SK-N-SH (cell line): ENCODE measurements at regions not wholly inside any gene's neighbourhood (a gene's known extent, or its start where the extent isn't known, plus 50 kb on each side); places are given as distances from the start of the nearest gene placed in this dataset.

ENCODE experiments used
- CTCF ChIA-PET: fragments of 300-600, 350-600 bp; formaldehyde crosslinking; extraction: SDS; loops from one replicate; lab custom pipeline; 2021; lab: Yijun Ruan, JAX
- POLR2A ChIA-PET: fragments of 350-600 bp; sonication (Branson Sonifier 250); formaldehyde crosslinking; extraction: SDS; loops from one replicate; lab custom pipeline; 2020; ENCODE audit warnings: antibody characterized with exemption, inconsistent platforms; lab: Yijun Ruan, JAX
- DNase-seq: peaks from one replicate; pipeline ENCODE4 v3.0.0; 2012
- H2AFZ ChIP-seq: fragments of 200-600 bp; sonication (generic); 2 replicates; pipeline ENCODE4 v1.8.1; 2016; ENCODE audit warnings: antibody characterized with exemption, mild to moderate bottlenecking, low read depth
- H3F3A ChIP-seq: fragments of 200-600 bp; sonication (generic); replicated peaks from 2 replicates; pipeline ENCODE3; 2016; ENCODE audit warnings: antibody characterized with exemption, mild to moderate bottlenecking; ENCODE audit not compliant: insufficient read depth
- H3K27ac ChIP-seq, 2 experiments: fragments of 200-500 bp in 1 of 2; fragments of 200-600 bp in 1 of 2; sonication (Bioruptor generic) in 1 of 2; sonication (generic), shearing (Covaris generic) in 1 of 2; 2 replicates each; pipeline versions ENCODE4 v1.5.1 to v1.6.1; 2014 to 2016; ENCODE audit warnings: low read depth in 2 of 2, inconsistent platforms in 1 of 2, low read length in 1 of 2, mild to moderate bottlenecking in 1 of 2, mixed read lengths in 1 of 2
- H3K27me3 ChIP-seq: fragments of 200-600 bp; sonication (generic), shearing (Covaris generic); 2 replicates; pipeline ENCODE4 v1.6.1; 2016; ENCODE audit warnings: mixed run types; ENCODE audit not compliant: insufficient read depth
- H3K36me3 ChIP-seq, 2 experiments: fragments of 200-500 bp in 1 of 2; fragments of 200-600 bp in 1 of 2; sonication (Bioruptor generic) in 1 of 2; sonication (generic) in 1 of 2; replicated peaks in 1 of 2; 2 replicates each; pipeline versions ENCODE3 to v1.5.1; 2014 to 2016; ENCODE audit warnings: low read length in 1 of 2, mild to moderate bottlenecking in 1 of 2; ENCODE audit not compliant: insufficient read depth in 2 of 2, control insufficient read depth in 1 of 2
- H3K4me1 ChIP-seq, 2 experiments: fragments of 200-500 bp in 1 of 2; fragments of 200-600 bp in 1 of 2; sonication (Bioruptor generic) in 1 of 2; sonication (generic), shearing (Covaris generic) in 1 of 2; 2 replicates each; pipeline versions ENCODE4 v1.5.1 to v1.6.1; 2014 to 2016; ENCODE audit warnings: low read depth in 1 of 2, low read length in 1 of 2, mixed run types in 1 of 2; ENCODE audit not compliant: insufficient read depth in 2 of 2, control insufficient read depth in 1 of 2
- H3K4me2 ChIP-seq: fragments of 200-600 bp; sonication (generic), shearing (Covaris generic); 2 replicates; pipeline ENCODE4 v1.6.1; 2017; ENCODE audit warnings: mixed run types
- H3K4me3 ChIP-seq, 2 experiments: fragments of 200-500 bp in 1 of 2; fragments of 200-600 bp in 1 of 2; sonication (Bioruptor generic) in 1 of 2; sonication (generic), shearing (Covaris generic) in 1 of 2; 2 replicates each; pipeline versions ENCODE4 v1.5.1 to v1.8.1; 2014 to 2016; ENCODE audit warnings: low read depth in 2 of 2, inconsistent platforms in 1 of 2, low read length in 1 of 2, mild to moderate bottlenecking in 1 of 2, mixed read lengths in 1 of 2, moderate library complexity in 1 of 2
- H3K79me2 ChIP-seq: fragments of 200-600 bp; sonication (generic); 2 replicates; pipeline ENCODE4 v1.8.1; 2017; ENCODE audit warnings: mild to moderate bottlenecking; ENCODE audit not compliant: insufficient read depth
- H3K9ac ChIP-seq: fragments of 200-600 bp; sonication (generic); 2 replicates; pipeline ENCODE4 v1.6.1; 2017; ENCODE audit warnings: mixed run types
- H3K9me2 ChIP-seq: fragments of 200-600 bp; sonication (generic); 2 replicates; pipeline ENCODE4 v1.6.1; 2017; ENCODE audit warnings: mixed run types
- H3K9me3 ChIP-seq: fragments of 200-600 bp; sonication (generic); 2 replicates; pipeline ENCODE4 v1.6.1; 2017; ENCODE audit warnings: mixed run types, mild to moderate bottlenecking, moderate library complexity
- H4K20me1 ChIP-seq: fragments of 200-600 bp; sonication (generic); 2 replicates; pipeline ENCODE4 v1.6.1; 2017; ENCODE audit warnings: mild to moderate bottlenecking, mixed run types; ENCODE audit not compliant: insufficient read depth
- CHD2 ChIP-seq: fragments of 150-350 bp; IDR thresholded peaks from 2 replicates; pipeline ENCODE4 v1.6.1; 2018; ENCODE audit warnings: low read length; ENCODE audit not compliant: partially characterized antibody
- CTCF ChIP-seq: fragments of 200-600 bp; sonication (generic); IDR thresholded peaks from 2 replicates; pipeline ENCODE4 v1.6.1; 2017; ENCODE audit warnings: antibody characterized with exemption, mild to moderate bottlenecking, moderate library complexity
- EP300 ChIP-seq, 2 experiments: IDR thresholded peaks; 2 replicates each; pipeline versions ENCODE4 v1.4.0 to v1.6.1; 2012; ENCODE audit warnings: borderline replicate concordance in 1 of 2, low read depth in 1 of 2, low read length in 1 of 2
- FOXM1 ChIP-seq: IDR thresholded peaks from 2 replicates; pipeline ENCODE4 v1.4.0; 2012; ENCODE audit warnings: low read depth, mild to moderate bottlenecking
- GATA2 ChIP-seq: sonication (generic); formaldehyde crosslinking; IDR thresholded peaks from 2 replicates; pipeline ENCODE4 v1.5.0; 2020; ENCODE audit warnings: mild to moderate bottlenecking, missing genetic modification reagents
- IRF3 ChIP-seq: fragments of 150-350 bp; IDR thresholded peaks from 2 replicates; pipeline ENCODE4 v1.6.1; 2016; ENCODE audit warnings: mild to moderate bottlenecking, low read depth, low read length
- JUND ChIP-seq: IDR thresholded peaks from 2 replicates; pipeline ENCODE4 v1.4.0; 2012
- MAX ChIP-seq: IDR thresholded peaks from 2 replicates; pipeline ENCODE4 v1.4.0; 2012; ENCODE audit warnings: low read depth
- MEF2A ChIP-seq: IDR thresholded peaks from 2 replicates; pipeline ENCODE4 v1.4.0; 2012; ENCODE audit warnings: low read depth, borderline replicate concordance
- MXI1 ChIP-seq: IDR thresholded peaks from 2 replicates; pipeline ENCODE4 v1.6.1; 2012; ENCODE audit warnings: mild to moderate bottlenecking, low read depth, low read length, improper control_type of control experiment
- NFIC ChIP-seq: IDR thresholded peaks from 2 replicates; pipeline ENCODE4 v1.4.0; 2012; ENCODE audit warnings: borderline replicate concordance
- NRF1 ChIP-seq: IDR thresholded peaks from 2 replicates; pipeline ENCODE4 v1.6.1; 2012; ENCODE audit warnings: low read depth, mild to moderate bottlenecking, low read length
- RAD21 ChIP-seq: IDR thresholded peaks from 2 replicates; pipeline ENCODE4 v1.6.1; 2012; ENCODE audit warnings: mild to moderate bottlenecking, low read length
- REST ChIP-seq: IDR thresholded peaks from 2 replicates; pipeline ENCODE4 v1.6.1; 2012; ENCODE audit warnings: mild to moderate bottlenecking, low read depth, low read length, moderate library complexity
- SMC3 ChIP-seq: IDR thresholded peaks from 2 replicates; pipeline ENCODE4 v1.6.1; 2012; ENCODE audit warnings: low read depth, low read length, improper control_type of control experiment
- USF2 ChIP-seq: fragments of 150-350 bp; IDR thresholded peaks from 2 replicates; pipeline ENCODE4 v1.6.1; 2017; ENCODE audit warnings: antibody characterized with exemption, low read length, low read depth, borderline replicate concordance
- YY1 ChIP-seq: IDR thresholded peaks from 2 replicates; pipeline ENCODE4 v1.4.0; 2012; ENCODE audit warnings: low read depth, mild to moderate bottlenecking
- WGBS: methylation state at CpG from one replicate; pipeline ENCODE4 v1.1.6; 2017; ENCODE audit warnings: low lambda C conversion rate; 5-methylcytosine and 5-hydroxymethylcytosine counted together

GRCh38 chr5:82642313-82642712, 364.2 kb upstream of the RPS23 start (continued):
- TF ChIP-seq IRF3: no peak
- TF ChIP-seq NRF1: no peak
- no peak for TF ChIP-seq YY1
- no peak for TF ChIP-seq REST
- TF ChIP-seq JUND: no peak
- TF ChIP-seq FOXM1: no peak
- no peak for TF ChIP-seq CHD2
- no peak for TF ChIP-seq CTCF

GRCh38 chr5:82641331-82642003, 363.3 kb upstream of the RPS23 start:
- 34% methylated on average over 4 of the region's 4 CpGs for WGBS
- POLR2A ChIA-PET: interaction anchor here (0.9 to 1.3 kb wide), 2 partner anchors 394 to 832 kb away, joined by 3 to 5 read pairs; no protein-coding TSS in a partner anchor

More at GRCh38 chr5:82641331-82642003, 363.3 kb upstream of the RPS23 start:
- Histone ChIP-seq H3K79me2 (no peaks in the 10 kb centered on the region), H2AFZ (no peak overlapping the region), H3K27ac (peak overlapping the region in 1 of 2 experiments; percentile 86; a peak in 3 of 4 replicates), H3K9me3 (no peaks in the 10 kb centered on the region), H3K36me3 (no peaks in the 10 kb centered on the region), H3K4me2 (peak overlapping the region; percentile 17; the same call in 1 of the 2 replicates), H3K4me1 (peaks cover 0 to 15% of the 10 kb centered on the region in 2 experiments; a peak in 2 of 4 replicates), H3K27me3 (no peaks in the 10 kb centered on the region), H4K20me1 (no peaks in the 10 kb centered on the region), H3K9me2 (no peaks in the 10 kb centered on the region), H3K4me3 (no peak overlapping the region), H3K9ac (no peak overlapping the region), H3F3A (peaks cover 2% of the 10 kb centered on the region)
- peak; percentile 91 for TF ChIP-seq SMC3
- peak; percentile 25 for TF ChIP-seq GATA2
- TF ChIP-seq RAD21: peak; percentile 97
- TF ChIP-seq EP300 (IDR thresholded peaks at IDR 0.05; ENCODE audit: borderline replicate concordance in 1 of 2, low read depth in 1 of 2, low read length in 1 of 2): peak in 1 of 2 experiments; percentile 46; a peak in 1 of 4 replicates
- TF ChIP-seq CTCF: peak; percentile 78
- no peak for TF ChIP-seq USF2
- TF ChIP-seq NFIC: peak; percentile 21; the same call in 1 of the 2 replicates
- no peak; the same call in 1 of the 2 replicates for TF ChIP-seq MAX
- no peak; the same call in 1 of the 2 replicates for TF ChIP-seq MEF2A
- TF ChIP-seq CHD2: peak; percentile 66
- peak; percentile 75; the same call in 1 of the 2 replicates for TF ChIP-seq MXI1
- CTCF ChIA-PET: interaction anchor here (0.6 to 2.3 kb wide), 33 partner anchors 9 to 1004 kb away, joined by 3 to 12 read pairs (median 4); partner anchors contain the start of gene VCAN
- DNase-seq: peak; percentile 64
